SK-N-SH treated with all-trans-retinoic acid at 6 μM for 48 hours (cell line): ENCODE measurements at regions not wholly inside any gene's neighbourhood (a gene's known extent, or its start where the extent isn't known, plus 50 kb on each side); places are given as distances from the start of the nearest gene placed in this dataset.
A peak's percentile ranks its signal among the peaks of the same experiment; 100 is the strongest.

Source experiments
- ATAC-seq: fragments of 200-7000 bp; cut with Tn5 transposase; 3 replicates; pipeline ENCODE4 v1.9.1; 2020; ENCODE audit warnings: mild to moderate bottlenecking, moderate library complexity
- ARNTL ChIP-seq: fragments of 450-650 bp; formaldehyde crosslinking; IDR thresholded peaks from 2 replicates; pipeline ENCODE4 v1.5.0; 2020; ENCODE audit warnings: low read depth, mild to moderate bottlenecking, moderate library complexity, borderline replicate concordance
- BACH2 ChIP-seq: fragments of 250-450 bp; sonication (Bioruptor Pico); IDR thresholded peaks from 2 replicates; pipeline ENCODE4 v1.9.0; 2021; ENCODE audit warnings: mild to moderate bottlenecking, borderline replicate concordance
- CREB5 ChIP-seq: fragments of 250-450 bp; sonication (Bioruptor Pico); IDR thresholded peaks from 2 replicates; pipeline ENCODE4 v1.5.1; 2020; ENCODE audit warnings: low read depth, mild to moderate bottlenecking, moderate library complexity
- CSDC2 ChIP-seq: fragments of 250-450 bp; sonication (Bioruptor Pico); IDR thresholded peaks from 2 replicates; pipeline ENCODE4 v1.5.0; 2020; ENCODE audit warnings: mild to moderate bottlenecking, moderate library complexity
- ESRRG ChIP-seq: fragments of 250-450 bp; sonication (Bioruptor Pico); IDR thresholded peaks from 2 replicates; pipeline ENCODE4 v1.6.1; 2021; ENCODE audit warnings: mild to moderate bottlenecking
- GLIS3 ChIP-seq: fragments of 250-450 bp; sonication (Bioruptor Pico); IDR thresholded peaks from 2 replicates; pipeline ENCODE4 v1.5.0; 2020; ENCODE audit warnings: mild to moderate bottlenecking, moderate library complexity
- ISL1 ChIP-seq: fragments of 250-450 bp; sonication (Bioruptor Pico); IDR thresholded peaks from 2 replicates; pipeline ENCODE4 v2.1.2; 2022; ENCODE audit warnings: mild to moderate bottlenecking, moderate library complexity
- OSR1 ChIP-seq: fragments of 250-450 bp; sonication (Bioruptor Pico); IDR thresholded peaks from 2 replicates; pipeline ENCODE4 v1.8.0; 2022; ENCODE audit warnings: moderate library complexity, mild to moderate bottlenecking, inconsistent platforms
- PATZ1 ChIP-seq: fragments of 250-450 bp; sonication (Bioruptor Pico); IDR thresholded peaks from 2 replicates; pipeline ENCODE4 v1.8.0; 2020; ENCODE audit warnings: mild to moderate bottlenecking, moderate library complexity, borderline replicate concordance
- POU6F1 ChIP-seq: fragments of 250-450 bp; sonication (Bioruptor Pico); IDR thresholded peaks from 2 replicates; pipeline ENCODE4 v1.8.0; 2021; ENCODE audit warnings: low read depth, mild to moderate bottlenecking, moderate library complexity, borderline replicate concordance
- PPARA ChIP-seq: fragments of 250-450 bp; sonication (Bioruptor Pico); IDR thresholded peaks from 2 replicates; pipeline ENCODE4 v1.5.0; 2020; ENCODE audit warnings: mild to moderate bottlenecking, borderline replicate concordance
- RARB ChIP-seq: fragments of 250-450 bp; sonication (Bioruptor Pico); IDR thresholded peaks from 2 replicates; pipeline ENCODE4 v1.8.0; 2021; ENCODE audit warnings: mild to moderate bottlenecking, moderate library complexity
- SNAI2 ChIP-seq: fragments of 250-450 bp; sonication (Bioruptor Pico); IDR thresholded peaks from 2 replicates; pipeline ENCODE4 v1.5.0; 2020; ENCODE audit warnings: mild to moderate bottlenecking, moderate library complexity
- TCF4 ChIP-seq: fragments of 250-450 bp; sonication (Bioruptor Pico); IDR thresholded peaks from 2 replicates; pipeline ENCODE4 v1.8.0; 2021; ENCODE audit warnings: mild to moderate bottlenecking, moderate library complexity, borderline replicate concordance
- TOX ChIP-seq: fragments of 250-450 bp; sonication (Bioruptor Pico); IDR thresholded peaks from 2 replicates; pipeline ENCODE4 v1.8.0; 2021; ENCODE audit warnings: mild to moderate bottlenecking, moderate library complexity, borderline replicate concordance
- TSHZ2 ChIP-seq: fragments of 250-450 bp; sonication (Bioruptor Pico); IDR thresholded peaks from 2 replicates; pipeline ENCODE4 v1.5.0; 2020; ENCODE audit warnings: mild to moderate bottlenecking, moderate library complexity
- ZC3H10 ChIP-seq: fragments of 250-450 bp; sonication (Bioruptor Pico); IDR thresholded peaks from 2 replicates; pipeline ENCODE4 v1.5.1; 2021; ENCODE audit warnings: mild to moderate bottlenecking, moderate library complexity
- ZFP3 ChIP-seq: fragments of 250-450 bp; sonication (Bioruptor Pico); IDR thresholded peaks from 2 replicates; pipeline ENCODE4 v1.5.0; 2020; ENCODE audit warnings: mild to moderate bottlenecking, moderate library complexity
- ZFP30 ChIP-seq: fragments of 450-650 bp; formaldehyde crosslinking; IDR thresholded peaks from 2 replicates; pipeline ENCODE4 v1.5.0; 2022; ENCODE audit warnings: mild to moderate bottlenecking, moderate library complexity
- ZNF70 ChIP-seq: fragments of 450-650 bp; formaldehyde crosslinking; IDR thresholded peaks from 2 replicates; pipeline ENCODE4 v1.5.0; 2020; ENCODE audit warnings: mild to moderate bottlenecking, moderate library complexity
- ZNF8 ChIP-seq: fragments of 450-650 bp; formaldehyde crosslinking; IDR thresholded peaks from 2 replicates; pipeline ENCODE4 v1.5.0; 2020; ENCODE audit warnings: mild to moderate bottlenecking, moderate library complexity

- no peak for ATAC-seq
- TF ChIP-seq CREB5 (CRISPR knock-in tag): no peak
- no peak for TF ChIP-seq SNAI2 (CRISPR knock-in tag)
- TF ChIP-seq TOX (CRISPR knock-in tag): no peak
- no peak for TF ChIP-seq ZNF70
- no peak for TF ChIP-seq ESRRG
- no peak for TF ChIP-seq CSDC2 (CRISPR knock-in tag)
- no peak for TF ChIP-seq ISL1 (CRISPR knock-in tag)
- no peak for TF ChIP-seq TCF4
- no peak for TF ChIP-seq GLIS3 (CRISPR knock-in tag)
- no peak for TF ChIP-seq ZNF8
- no peak for TF ChIP-seq OSR1 (CRISPR knock-in tag)
- no peak for TF ChIP-seq ZFP30 (CRISPR knock-in tag)
- no peak for TF ChIP-seq ZC3H10 (CRISPR knock-in tag)
- no peak for TF ChIP-seq ZFP3
- no peak for TF ChIP-seq PATZ1
- no peak for TF ChIP-seq BACH2 (CRISPR knock-in tag)
- no peak for TF ChIP-seq TSHZ2 (CRISPR knock-in tag)
- no peak for TF ChIP-seq ARNTL (CRISPR knock-in tag)
Measured at GRCh38 chr17:14739656-14740431, 439.0 kb downstream of the HS3ST3B1 start.

- no peak for ATAC-seq
- TF ChIP-seq ZC3H10 (CRISPR knock-in tag): no peak
- no peak for TF ChIP-seq PPARA (CRISPR knock-in tag)
- TF ChIP-seq ESRRG: no peak
Measured at GRCh38 chr17:14738652-14738988, 437.7 kb downstream of the HS3ST3B1 start.

- TF ChIP-seq TSHZ2 (CRISPR knock-in tag) (no peak), PPARA (CRISPR knock-in tag) (no peak), OSR1 (CRISPR knock-in tag) (no peak), ZNF70 (no peak), BACH2 (CRISPR knock-in tag) (no peak), POU6F1 (CRISPR knock-in tag) (no peak), ZNF8 (no peak), SNAI2 (CRISPR knock-in tag) (no peak), ZC3H10 (CRISPR knock-in tag) (no peak), RARB (no peak), ZFP3 (no peak), ISL1 (CRISPR knock-in tag) (no peak), ZFP30 (CRISPR knock-in tag) (no peak), TOX (CRISPR knock-in tag) (no peak), ARNTL (CRISPR knock-in tag) (no peak)
- ATAC-seq: peak; percentile 51; the same call in 2 of the 3 replicates
Measured at GRCh38 chr17:14737984-14738651, 437.2 kb downstream of the HS3ST3B1 start.
